ENCODE measurements at regions not wholly inside any gene's neighbourhood (a gene's known extent, or its start where the extent isn't known, plus 50 kb on each side); places are given as distances from the start of the nearest gene placed in this dataset.
A peak's percentile ranks its signal among the peaks of the same experiment; 100 is the strongest.

GRCh38 chr4:32436816-32437215 is 1716.6 kb downstream of the PCDH7 start:
- DNase-seq (ENCODE audit: extremely low read depth, low read depth): no peak
- TF ChIP-seq, protein P1, sequence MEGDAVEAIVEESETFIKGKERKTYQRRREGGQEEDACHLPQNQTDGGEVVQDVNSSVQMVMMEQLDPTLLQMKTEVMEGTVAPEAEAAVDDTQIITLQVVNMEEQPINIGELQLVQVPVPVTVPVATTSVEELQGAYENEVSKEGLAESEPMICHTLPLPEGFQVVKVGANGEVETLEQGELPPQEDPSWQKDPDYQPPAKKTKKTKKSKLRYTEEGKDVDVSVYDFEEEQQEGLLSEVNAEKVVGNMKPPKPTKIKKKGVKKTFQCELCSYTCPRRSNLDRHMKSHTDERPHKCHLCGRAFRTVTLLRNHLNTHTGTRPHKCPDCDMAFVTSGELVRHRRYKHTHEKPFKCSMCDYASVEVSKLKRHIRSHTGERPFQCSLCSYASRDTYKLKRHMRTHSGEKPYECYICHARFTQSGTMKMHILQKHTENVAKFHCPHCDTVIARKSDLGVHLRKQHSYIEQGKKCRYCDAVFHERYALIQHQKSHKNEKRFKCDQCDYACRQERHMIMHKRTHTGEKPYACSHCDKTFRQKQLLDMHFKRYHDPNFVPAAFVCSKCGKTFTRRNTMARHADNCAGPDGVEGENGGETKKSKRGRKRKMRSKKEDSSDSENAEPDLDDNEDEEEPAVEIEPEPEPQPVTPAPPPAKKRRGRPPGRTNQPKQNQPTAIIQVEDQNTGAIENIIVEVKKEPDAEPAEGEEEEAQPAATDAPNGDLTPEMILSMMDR (IDR thresholded peaks at IDR 0.05; ENCODE audit: low read depth, low read length): no peak

DNA sequence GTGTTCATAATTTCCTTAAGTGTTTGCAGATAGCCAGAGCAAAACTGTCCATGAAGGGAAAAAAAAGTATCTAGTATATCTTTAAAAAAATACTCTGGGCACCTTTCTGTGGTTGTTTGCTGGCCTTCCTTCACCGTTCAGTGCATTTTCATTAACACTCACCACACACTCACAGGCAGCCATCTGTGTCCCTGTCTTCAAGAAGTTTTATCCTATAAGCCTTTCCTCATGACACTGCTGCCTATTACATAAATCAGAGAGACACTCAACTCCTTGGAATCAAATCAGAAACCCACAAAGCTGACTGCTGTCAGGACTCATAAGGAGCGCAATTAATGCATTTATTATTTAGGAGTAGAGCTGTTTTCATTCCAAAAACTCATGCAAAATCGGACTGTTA is 1720.2 kb downstream of the PCDH7 start:
- TF ChIP-seq, protein P1 (IDR thresholded peaks at IDR 0.05; ENCODE audit: low read depth, low read length): no peak

GRCh38 chr4:32454482-32454881 is 1734.3 kb downstream of the PCDH7 start:
- TF ChIP-seq, protein P1 (IDR thresholded peaks at IDR 0.05; ENCODE audit: low read depth, low read length): no peak
- no peak for DNase-seq (ENCODE audit: extremely low read depth, low read depth)

More for the DNA sequence above, 1720.2 kb downstream of the PCDH7 start:
- no peak for DNase-seq (ENCODE audit: extremely low read depth, low read depth)

- TF ChIP-seq, protein P1 (IDR thresholded peaks at IDR 0.05; ENCODE audit: low read depth, low read length): no peak
- no peak for DNase-seq (ENCODE audit: extremely low read depth, low read depth)
Observed at GRCh38 chr4:32455231-32455630, 1735.1 kb downstream of the PCDH7 start.

DNA sequence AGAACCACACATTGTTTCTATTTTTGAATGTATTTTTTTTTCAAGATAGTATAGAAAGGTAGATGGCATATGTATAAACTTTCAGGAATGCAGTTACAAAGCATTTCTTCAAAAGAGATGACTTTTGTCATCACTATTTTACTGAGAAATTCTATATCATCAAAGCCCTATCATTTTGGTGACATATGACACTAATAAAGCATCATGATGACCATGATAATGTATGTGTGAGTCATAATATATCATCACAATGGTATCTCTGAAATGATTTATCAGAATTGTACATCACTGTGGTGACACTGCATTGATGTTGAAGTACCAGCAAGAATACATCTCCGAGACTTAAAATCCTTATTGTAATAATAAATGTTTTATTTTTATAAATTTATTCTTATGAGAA is 1740.8 kb downstream of the PCDH7 start:
- TF ChIP-seq, protein P1 (IDR thresholded peaks at IDR 0.05; ENCODE audit: low read depth, low read length): no peak
- DNase-seq (ENCODE audit: extremely low read depth, low read depth): no peak

GRCh38 chr4:32462944-32463343 is 1742.8 kb downstream of the PCDH7 start:
- no peak for DNase-seq (ENCODE audit: extremely low read depth, low read depth)
- TF ChIP-seq, protein P1 (IDR thresholded peaks at IDR 0.05; ENCODE audit: low read depth, low read length): peak; percentile 53

- no peak for DNase-seq (ENCODE audit: extremely low read depth, low read depth)
- TF ChIP-seq, protein P1 (IDR thresholded peaks at IDR 0.05; ENCODE audit: low read depth, low read length): no peak
Observed at GRCh38 chr4:32470087-32470585, 1750.0 kb downstream of the PCDH7 start.
